NCI-H2227 (cell line): ENCODE measurements at regions not wholly inside any gene's neighbourhood (a gene's known extent, or its start where the extent isn't known, plus 50 kb on each side); places are given as distances from the start of the nearest gene placed in this dataset.
"Not testable (repeated sequence)": the region's sequence is repeated elsewhere in the genome, so short reads cannot be mapped to it uniquely, and the experiment has no call there.

Experiments
- DNase-seq: peaks from one replicate; lab custom pipeline; 2025; ENCODE audit not compliant: unreplicated experiment; lab: John Stamatoyannopoulos, UW

DNA sequence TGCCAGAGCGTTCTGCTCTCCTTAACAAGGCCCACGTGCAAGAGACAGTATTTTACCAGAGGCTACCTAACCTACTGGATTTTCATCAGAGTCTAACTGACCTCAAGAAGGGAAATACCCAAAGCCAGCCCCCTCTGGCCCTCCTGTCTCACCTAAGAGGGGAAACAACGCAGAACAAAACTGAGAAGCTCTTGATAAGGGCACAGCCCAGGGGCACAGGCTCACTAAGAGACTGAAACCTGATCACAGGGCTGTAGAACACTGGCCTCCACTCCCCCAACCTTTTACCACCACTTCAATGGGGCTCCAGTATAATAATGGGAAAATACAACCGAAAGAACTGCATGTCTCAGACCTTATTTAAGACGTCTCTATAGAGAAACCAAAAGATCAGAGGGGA, 449.5 kb upstream of the CAMK1G start:
- DNase-seq = no peak

- DNase-seq = no peak
These were observed 439.6 kb upstream of the CAMK1G start for GRCh38 chr1:209143916-209144315.

- no peak for DNase-seq
These were observed 433.4 kb upstream of the CAMK1G start for GRCh38 chr1:209150114-209150513.

GRCh38 chr1:209153411-209153810, 430.1 kb upstream of the CAMK1G start:
- no peak for DNase-seq

GRCh38 chr1:209154912-209155311, 428.6 kb upstream of the CAMK1G start:
- DNase-seq = no peak

GRCh38 chr1:209155546-209155945, 428.0 kb upstream of the CAMK1G start:
- DNase-seq = no peak

GRCh38 chr1:209156991-209157390, 426.5 kb upstream of the CAMK1G start:
- no peak for DNase-seq

- DNase-seq = no peak
These were observed 425.8 kb upstream of the CAMK1G start for GRCh38 chr1:209157546-209158249.

DNA sequence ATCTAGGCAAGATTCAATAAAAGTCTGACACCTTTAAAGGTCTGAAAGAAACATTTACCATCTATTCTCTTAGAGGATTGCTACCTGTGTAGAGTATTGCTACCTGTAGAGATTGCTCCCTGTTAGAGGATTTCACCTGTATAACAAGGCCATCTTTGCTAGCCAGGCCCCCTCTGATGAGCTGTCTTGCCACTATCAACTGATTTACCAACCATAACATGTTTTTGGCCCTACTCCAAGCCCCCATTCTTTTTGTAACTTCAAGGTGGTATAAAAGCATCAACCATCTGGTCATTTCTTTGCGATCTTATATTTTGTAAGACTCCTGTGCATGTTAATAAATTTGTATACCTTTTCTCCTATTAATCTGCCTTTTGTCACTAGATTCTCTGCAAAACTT, 424.7 kb upstream of the CAMK1G start:
- no peak for DNase-seq

DNA sequence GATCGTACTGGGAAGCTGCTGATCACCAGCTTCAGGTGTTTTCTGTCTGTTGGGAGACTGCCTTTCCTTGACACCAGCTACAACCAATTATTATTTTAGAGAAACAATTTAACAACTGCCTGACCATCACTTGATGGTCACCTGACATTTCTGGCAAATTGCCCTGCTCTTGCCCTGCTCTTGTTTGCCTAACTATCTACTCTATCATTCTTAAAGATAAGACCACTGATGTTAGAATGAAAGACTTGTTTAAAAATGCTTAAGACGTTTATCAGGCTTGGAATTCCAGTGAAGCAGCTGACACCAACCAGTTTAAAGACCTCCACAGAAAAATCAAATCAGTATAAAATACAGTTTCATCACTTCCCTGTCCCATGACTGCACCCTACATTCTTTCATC, 423.3 kb upstream of the CAMK1G start:
- peak; percentile 9 for DNase-seq

GRCh38 chr1:209162651-209163050, 420.9 kb upstream of the CAMK1G start:
- no peak for DNase-seq

DNA sequence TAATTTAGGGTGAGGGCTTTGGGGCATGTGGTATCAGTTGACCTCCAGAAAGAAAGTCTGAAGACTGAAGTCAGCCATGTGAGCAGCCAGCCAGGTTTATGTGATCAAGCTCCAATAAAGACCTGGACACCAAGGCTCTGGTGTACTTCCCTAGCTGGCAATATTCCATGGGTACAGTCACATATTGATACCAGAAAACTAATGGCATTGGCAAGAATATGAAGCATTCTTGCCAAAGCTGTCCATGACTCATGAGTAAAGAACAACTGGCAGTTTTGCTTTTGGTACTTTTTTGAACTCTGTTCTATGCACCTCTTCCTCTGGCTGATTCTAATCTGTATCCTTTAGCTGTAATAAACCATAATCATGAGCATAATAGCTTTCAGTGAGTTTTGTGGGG, 415.3 kb upstream of the CAMK1G start:
- no peak for DNase-seq

DNA sequence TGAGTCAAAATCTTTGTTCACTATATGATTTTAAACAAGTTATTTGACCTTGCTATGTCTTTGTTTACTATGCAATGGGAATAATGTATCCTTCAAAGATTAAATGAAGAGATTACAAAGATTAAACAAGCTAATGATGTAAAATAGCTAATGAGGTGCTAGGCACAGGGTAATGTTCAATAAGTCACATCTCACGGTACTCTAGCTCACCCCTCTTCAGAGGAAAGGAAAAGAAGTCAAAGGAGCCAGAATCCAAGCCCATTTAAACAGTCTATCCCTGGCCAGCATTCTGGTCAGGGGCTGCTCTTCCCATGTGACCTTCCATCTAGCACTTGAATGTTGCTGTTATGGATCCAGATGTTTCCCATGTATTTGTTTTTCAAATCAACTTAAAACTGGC, 412.4 kb upstream of the CAMK1G start:
- no peak for DNase-seq

GRCh38 chr1:209172286-209172685, 411.2 kb upstream of the CAMK1G start:
- DNase-seq = no peak

DNA sequence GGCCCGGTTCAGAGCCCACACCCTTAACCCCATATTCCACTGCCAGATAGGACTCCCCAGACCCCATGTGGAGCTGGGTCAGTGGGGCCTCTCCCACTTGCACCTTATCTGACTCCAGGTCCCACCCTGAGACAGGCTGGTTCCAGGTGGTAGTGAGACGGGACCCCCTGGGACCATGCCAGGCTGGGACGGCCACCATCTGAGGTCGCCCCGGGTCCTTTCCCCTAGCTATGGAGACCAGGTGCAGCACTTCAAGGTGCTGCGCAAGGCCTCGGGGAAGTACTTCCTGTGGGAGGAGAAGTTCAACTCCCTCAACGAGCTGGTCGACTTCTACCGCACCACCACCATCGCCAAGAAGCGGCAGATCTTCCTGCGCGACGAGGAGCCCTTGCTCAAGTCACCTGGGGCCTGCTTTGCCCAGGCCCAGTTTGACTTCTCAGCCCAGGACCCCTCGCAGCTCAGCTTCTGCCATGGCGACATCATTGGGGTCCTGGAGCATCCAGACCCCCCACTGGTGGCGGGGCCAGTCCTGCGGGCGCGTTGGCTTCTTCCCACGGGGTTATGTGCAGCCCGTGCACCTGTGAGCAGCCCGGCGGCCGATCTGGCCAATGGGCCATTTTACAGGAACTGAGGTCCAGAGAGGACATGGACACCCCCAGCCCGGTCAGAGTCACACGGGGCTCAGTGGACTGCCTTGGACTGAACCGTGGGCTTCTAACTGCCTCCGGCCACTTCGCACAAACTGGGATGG, 410.5 kb upstream of the CAMK1G start:
- not testable (repeated sequence) for DNase-seq

DNA sequence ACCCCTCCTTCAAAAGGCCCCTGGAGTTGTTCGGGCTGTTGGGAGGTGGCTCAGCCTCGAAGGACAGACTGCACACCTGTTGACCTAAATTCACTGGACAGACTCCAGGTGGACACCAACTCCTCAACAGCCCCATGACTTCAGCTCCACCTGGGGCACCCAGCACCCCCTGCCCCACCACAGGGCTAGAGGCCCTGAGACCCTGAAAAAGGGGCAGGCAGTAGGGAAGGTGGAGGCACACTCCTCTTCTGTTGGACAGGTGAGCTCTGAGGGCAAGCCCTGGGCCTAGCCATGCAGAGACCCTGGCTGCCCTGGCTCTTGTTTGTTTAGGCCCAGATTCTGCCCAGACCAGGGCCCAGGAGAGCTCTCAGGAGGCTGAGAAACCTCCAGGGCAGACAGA, 409.7 kb upstream of the CAMK1G start:
- DNase-seq = not testable (repeated sequence)

DNA sequence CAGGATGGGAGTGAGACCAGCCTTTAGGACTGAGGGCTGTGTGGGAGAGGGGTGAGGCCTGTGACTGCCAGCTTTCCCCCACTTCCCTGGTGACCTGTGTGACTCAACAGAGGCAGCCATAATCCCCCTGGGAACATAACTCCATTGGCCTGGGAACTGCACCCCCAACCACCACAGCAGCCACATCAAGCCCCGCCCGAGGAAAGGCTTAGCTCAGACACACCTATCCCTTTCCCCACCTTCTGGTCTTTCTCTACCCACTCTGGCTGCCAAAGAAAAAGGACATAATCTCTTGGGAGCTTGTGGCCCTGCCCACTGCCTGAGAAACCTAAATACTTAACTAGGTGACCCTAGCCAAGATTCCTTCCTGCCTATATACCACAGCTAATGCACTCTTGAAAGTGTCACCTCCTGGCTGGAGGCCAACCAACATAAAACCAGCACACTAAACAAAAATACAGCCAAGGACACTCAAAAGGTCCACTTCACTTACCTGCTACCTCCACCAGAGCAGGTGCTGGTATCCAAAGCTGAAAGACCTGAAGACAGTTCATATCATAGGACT, 406.6 kb upstream of the CAMK1G start:
- DNase-seq = no peak

DNA sequence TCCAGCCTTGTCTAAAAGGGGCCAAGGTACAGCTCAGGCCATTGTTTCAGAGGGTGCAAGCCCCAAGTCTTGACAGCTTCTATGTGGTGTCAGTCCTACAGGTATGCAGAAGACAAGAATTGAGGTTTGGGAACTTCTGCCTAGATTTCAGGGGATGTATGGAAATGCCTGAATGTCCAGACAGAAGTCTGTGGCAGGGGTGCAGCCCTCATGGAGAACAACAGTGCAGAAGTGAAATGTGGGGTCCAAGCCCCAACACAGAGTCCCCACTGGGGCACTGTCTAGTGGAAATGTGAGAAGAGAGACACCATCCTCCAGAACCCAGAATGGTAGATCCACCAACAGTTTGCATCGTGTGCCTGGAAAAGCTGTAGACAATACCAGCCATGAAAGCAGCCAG, 400.3 kb upstream of the CAMK1G start:
- no peak for DNase-seq

DNA sequence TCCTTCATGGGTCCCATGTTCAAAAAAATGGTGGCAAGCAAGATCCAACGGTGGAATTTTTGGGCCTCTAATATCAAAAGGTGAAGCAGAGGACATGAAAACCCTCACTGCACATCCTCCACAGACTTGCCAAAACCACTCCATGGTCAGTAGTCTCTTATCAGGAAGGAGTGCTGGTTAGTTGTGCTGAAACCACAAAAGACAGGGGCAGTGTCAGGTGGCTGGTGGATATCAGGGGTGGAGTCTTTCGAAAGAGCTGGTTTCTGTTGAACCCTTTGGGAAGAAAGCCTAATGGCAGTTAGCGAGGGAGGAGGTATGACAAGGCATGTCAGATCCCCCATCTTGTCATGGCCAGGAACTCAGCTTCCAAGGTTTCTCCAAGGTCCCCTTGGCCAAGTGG, 395.9 kb upstream of the CAMK1G start:
- DNase-seq = no peak

GRCh38 chr1:209190591-209191261, 392.8 kb upstream of the CAMK1G start:
- peak; percentile 86 for DNase-seq

GRCh38 chr1:209191262-209191634, 392.3 kb upstream of the CAMK1G start:
- DNase-seq = no peak

DNA sequence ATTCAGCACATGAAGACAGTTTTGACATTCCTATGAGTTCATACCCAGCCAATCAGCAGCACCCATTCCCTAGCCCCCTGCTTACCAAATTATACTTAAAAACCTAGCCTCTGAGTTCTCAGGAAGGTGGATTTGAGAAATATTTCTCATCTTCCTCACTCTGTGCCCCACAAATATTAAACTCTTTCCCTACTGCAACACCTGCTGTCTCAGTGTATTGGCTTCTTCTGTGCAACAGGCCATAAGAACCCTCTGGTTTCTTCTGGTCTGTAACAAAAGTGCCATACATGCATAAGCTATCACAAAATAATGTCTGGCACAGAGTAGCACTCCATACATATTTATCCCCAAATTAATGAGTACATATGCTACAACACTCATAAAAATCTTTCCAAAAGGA, 387.4 kb upstream of the CAMK1G start:
- no peak for DNase-seq
